Effector memory CD4-positive, alpha-beta T cell (primary cell): ENCODE measurements at regions not wholly inside any gene's neighbourhood (a gene's known extent, or its start where the extent isn't known, plus 50 kb on each side); places are given as distances from the start of the nearest gene placed in this dataset.

ENCODE experiments used
- DNase-seq, 3 donors: peaks; one replicate each; pipeline ENCODE4 v3.0.0-alpha.2; 2020
- H3K27ac ChIP-seq: 2 replicates; pipeline ENCODE4 v1.7.0; 2013; ENCODE audit warnings: mild to moderate bottlenecking, low read length, moderate library complexity; ENCODE audit not compliant: insufficient read depth, poor library complexity, severe bottlenecking
- H3K27me3 ChIP-seq: replicated peaks from 2 replicates; pipeline ENCODE4 v1.7.0; 2013; ENCODE audit warnings: mild to moderate bottlenecking, low read length; ENCODE audit not compliant: insufficient read depth, control insufficient read depth, poor library complexity, severe bottlenecking
- H3K36me3 ChIP-seq: 2 replicates; pipeline ENCODE4 v1.7.0; 2013; ENCODE audit warnings: mild to moderate bottlenecking, low read length, moderate library complexity; ENCODE audit not compliant: control insufficient read depth, insufficient read depth
- H3K4me1 ChIP-seq: 2 replicates; pipeline ENCODE4 v1.7.0; 2013; ENCODE audit warnings: low read length, mild to moderate bottlenecking; ENCODE audit not compliant: control insufficient read depth, insufficient read depth, poor library complexity, severe bottlenecking
- H3K4me3 ChIP-seq: 2 replicates; pipeline ENCODE4 v1.7.0; 2013; ENCODE audit warnings: low read length, low read depth, mild to moderate bottlenecking; ENCODE audit not compliant: insufficient read depth, poor library complexity, severe bottlenecking
- H3K9me3 ChIP-seq: 2 replicates; pipeline ENCODE4 v1.7.0; 2013; ENCODE audit warnings: mild to moderate bottlenecking, low read length, moderate library complexity; ENCODE audit not compliant: control insufficient read depth

- DNase-seq, result no peak
- Histone ChIP-seq H3K4me3 (no peak overlapping the region), H3K36me3 (no peaks in the 10 kb centered on the region), H3K27me3 (no peaks in the 10 kb centered on the region), H3K27ac (no peak overlapping the region), H3K9me3 (no peaks in the 10 kb centered on the region), H3K4me1 (no peaks in the 10 kb centered on the region)
Measured at GRCh38 chr9:135245482-135246247, 158.2 kb downstream of the OLFM1 start.

DNA sequence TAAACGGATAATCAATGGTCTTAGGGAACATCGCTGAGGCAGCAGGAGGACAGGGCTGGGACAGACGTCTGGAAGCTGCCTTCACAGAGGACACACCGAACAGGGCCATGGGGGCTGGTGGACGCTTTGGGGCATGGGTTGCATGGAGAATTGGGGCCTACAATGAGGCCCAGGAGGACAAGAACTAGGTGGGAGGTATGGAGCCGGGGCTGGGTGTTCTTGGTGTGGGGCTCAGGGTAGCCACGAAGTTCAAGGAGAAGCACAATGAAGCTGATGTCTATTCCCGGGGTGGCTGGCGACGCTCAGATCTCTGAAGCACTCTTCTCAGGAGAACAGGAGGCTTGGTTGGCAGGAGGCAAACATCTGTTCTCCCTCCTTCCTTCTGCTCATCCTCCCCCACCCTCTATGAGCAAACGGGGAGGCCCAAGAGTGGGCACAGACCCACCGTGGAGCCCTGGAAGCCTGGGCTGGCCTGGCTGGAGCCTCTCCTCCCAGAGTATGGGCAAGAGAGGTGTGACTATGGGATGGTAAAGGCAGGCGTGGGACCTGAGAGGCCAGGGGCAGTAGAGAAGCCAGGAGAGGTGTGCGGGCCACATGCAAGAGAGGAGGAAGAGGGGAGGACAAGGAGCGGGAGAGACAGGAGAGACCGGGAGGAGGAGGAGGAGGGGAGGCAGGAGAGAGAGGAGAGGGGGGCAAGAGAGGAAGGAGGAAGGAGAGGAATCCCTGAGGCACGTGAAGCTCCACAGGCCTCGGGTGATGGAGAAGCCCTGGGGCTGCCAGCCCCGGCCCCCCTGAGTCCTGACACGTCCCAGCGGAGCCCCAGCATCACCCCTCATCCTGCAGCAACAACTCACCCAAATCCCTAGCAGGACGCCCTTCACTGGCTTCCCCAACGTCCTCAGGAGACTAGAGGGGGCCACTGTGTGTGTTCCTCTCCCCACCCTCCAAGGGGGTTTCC, 159.1 kb downstream of the OLFM1 start:
- H3K27me3 ChIP-seq, result no peaks in the 10 kb centered on the region

GRCh38 chr9:135247227-135247930, 159.9 kb downstream of the OLFM1 start:
- DNase-seq, result no peak
- Histone ChIP-seq H3K27me3 (no peaks in the 10 kb centered on the region), H3K36me3 (no peaks in the 10 kb centered on the region), H3K4me3 (no peak overlapping the region), H3K9me3 (no peaks in the 10 kb centered on the region), H3K4me1 (no peaks in the 10 kb centered on the region), H3K27ac (no peak overlapping the region)

More for the DNA sequence above, 159.1 kb downstream of the OLFM1 start:
- H3K27ac ChIP-seq, result no peak overlapping the region
- H3K36me3 ChIP-seq, result no peaks in the 10 kb centered on the region
- no peak for DNase-seq
- no peaks in the 10 kb centered on the region for H3K4me1 ChIP-seq
- no peaks in the 10 kb centered on the region for H3K9me3 ChIP-seq
- H3K4me3 ChIP-seq, result no peak overlapping the region

DNA sequence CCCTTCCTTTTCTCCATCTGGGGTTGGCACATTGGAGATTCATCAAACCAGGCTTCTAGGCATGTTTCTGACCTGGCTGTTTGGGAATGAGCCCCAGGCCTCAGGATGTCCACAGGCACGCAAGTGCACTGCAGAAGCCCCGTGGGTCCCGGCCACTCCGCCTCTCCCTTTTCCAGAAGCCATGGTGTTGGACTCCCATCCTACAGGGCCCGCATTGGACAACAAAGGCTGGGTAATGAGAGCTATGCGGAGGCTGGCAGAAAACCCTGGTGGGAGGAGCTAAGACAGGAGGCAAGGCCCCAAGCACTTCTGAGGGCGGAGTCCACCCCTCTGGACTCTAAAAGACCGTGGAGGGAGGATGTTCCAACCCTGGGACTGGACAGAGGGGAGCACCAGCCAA, 160.6 kb downstream of the OLFM1 start:
- no peak for DNase-seq
- no peak overlapping the region for H3K4me3 ChIP-seq
- H3K27me3 ChIP-seq, result no peaks in the 10 kb centered on the region

GRCh38 chr9:135248721-135249120, 161.3 kb downstream of the OLFM1 start:
- no peaks in the 10 kb centered on the region for H3K4me1 ChIP-seq
- H3K27ac ChIP-seq, result no peak overlapping the region
- H3K4me3 ChIP-seq, result no peak overlapping the region
- no peaks in the 10 kb centered on the region for H3K9me3 ChIP-seq
- H3K27me3 ChIP-seq, result no peaks in the 10 kb centered on the region
- no peak for DNase-seq
- no peaks in the 10 kb centered on the region for H3K36me3 ChIP-seq

More for the DNA sequence above, 160.6 kb downstream of the OLFM1 start:
- Histone ChIP-seq H3K27ac (no peak overlapping the region), H3K4me1 (no peaks in the 10 kb centered on the region), H3K9me3 (no peaks in the 10 kb centered on the region), H3K36me3 (no peaks in the 10 kb centered on the region)

DNA sequence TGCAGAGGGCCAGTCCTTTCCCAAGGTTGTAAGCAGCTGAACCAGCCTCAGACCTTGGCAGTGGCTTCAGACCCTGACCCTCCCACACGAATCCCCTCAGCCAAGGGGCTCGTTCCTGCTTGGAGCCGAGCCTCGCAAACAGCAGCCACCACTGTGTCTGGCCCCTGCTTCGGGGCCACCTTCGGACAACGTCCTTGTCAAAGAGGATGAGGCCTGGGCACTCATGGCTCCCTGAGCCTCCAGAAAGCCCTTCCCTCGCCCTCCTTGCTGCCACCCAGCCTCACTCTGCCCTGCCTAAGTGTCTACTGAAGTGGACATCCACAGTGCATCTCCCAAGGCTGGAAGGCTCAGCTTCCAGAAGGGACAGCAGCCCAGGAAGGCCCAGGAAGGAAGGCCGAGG, 161.7 kb downstream of the OLFM1 start:
- Histone ChIP-seq H3K27ac (no peak overlapping the region), H3K9me3 (no peaks in the 10 kb centered on the region), H3K4me3 (no peak overlapping the region), H3K4me1 (no peaks in the 10 kb centered on the region), H3K27me3 (no peaks in the 10 kb centered on the region), H3K36me3 (no peaks in the 10 kb centered on the region)
- no peak for DNase-seq

DNA sequence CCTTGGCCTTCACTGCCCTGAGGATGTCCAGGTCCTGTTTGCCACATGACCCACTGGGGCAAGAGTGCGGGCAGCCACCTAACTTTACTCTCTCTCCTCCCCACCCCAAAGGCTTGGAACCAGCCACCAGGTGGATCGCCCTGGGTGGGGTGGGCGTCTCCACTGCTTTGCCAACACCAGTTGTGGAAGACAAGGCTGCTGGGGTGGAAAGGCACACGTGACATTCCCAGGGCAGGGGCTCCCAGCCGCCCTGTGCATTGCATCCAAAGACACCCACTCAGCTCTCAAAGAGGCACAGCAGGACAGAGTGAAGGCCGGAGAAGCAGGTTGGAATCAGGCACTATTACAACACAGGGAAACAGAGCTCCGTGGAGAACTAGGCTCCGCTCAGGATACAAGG, 162.2 kb downstream of the OLFM1 start:
- no peak for DNase-seq
- no peak overlapping the region for H3K27ac ChIP-seq
- no peaks in the 10 kb centered on the region for H3K36me3 ChIP-seq
- H3K4me1 ChIP-seq, result no peaks in the 10 kb centered on the region
- no peaks in the 10 kb centered on the region for H3K27me3 ChIP-seq
- no peak overlapping the region for H3K4me3 ChIP-seq
- H3K9me3 ChIP-seq, result no peaks in the 10 kb centered on the region

- H3K9me3 ChIP-seq, result no peaks in the 10 kb centered on the region
- no peaks in the 10 kb centered on the region for H3K36me3 ChIP-seq
- no peak for DNase-seq
- no peaks in the 10 kb centered on the region for H3K4me1 ChIP-seq
- no peak overlapping the region for H3K4me3 ChIP-seq
- H3K27ac ChIP-seq, result no peak overlapping the region
- H3K27me3 ChIP-seq, result no peaks in the 10 kb centered on the region
Measured at GRCh38 chr9:135251331-135251761, 163.9 kb downstream of the OLFM1 start.

DNA sequence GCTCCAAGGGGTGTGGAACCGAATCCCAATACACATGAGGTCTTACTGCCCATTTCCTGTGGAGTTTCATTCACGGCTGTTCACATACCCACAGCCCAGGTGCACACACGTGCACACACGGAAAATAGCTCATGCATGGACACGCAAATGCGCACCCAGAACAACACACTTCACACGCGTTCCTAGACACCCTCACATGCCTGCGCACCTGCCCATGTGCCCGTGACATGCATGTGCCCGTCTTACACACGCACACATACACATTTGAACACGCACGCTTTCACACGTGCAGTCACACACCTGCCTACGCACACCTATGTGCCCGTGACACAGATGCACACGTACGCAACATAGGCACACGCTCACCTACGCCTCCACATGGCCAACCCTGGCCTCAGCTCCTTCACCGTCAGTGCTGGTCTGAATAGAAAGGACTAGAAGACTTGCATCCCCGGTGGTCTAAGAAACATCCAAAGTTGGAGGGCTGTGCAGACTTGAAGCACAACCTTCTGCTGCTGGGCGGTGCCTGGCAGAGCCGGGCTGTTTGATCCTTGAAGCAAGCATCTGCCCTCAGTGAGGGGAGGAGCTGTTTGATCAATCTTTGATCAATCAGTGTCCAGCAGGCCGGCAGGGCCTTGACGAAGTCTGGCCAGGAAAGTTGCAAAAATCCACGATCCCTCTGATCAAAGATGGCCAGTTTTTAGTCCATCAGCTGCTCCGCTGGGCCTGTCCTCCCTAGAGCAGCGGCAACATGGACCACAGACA, 164.7 kb downstream of the OLFM1 start:
- H3K4me3 ChIP-seq, result no peak overlapping the region
- no peak for DNase-seq
- no peaks in the 10 kb centered on the region for H3K4me1 ChIP-seq
- no peaks in the 10 kb centered on the region for H3K36me3 ChIP-seq
- H3K27ac ChIP-seq, result no peak overlapping the region
- no peaks in the 10 kb centered on the region for H3K9me3 ChIP-seq
- H3K27me3 ChIP-seq, result no peaks in the 10 kb centered on the region
